Osteoblast (primary cell): ENCODE measurements at regions not wholly inside any gene's neighbourhood (a gene's known extent, or its start where the extent isn't known, plus 50 kb on each side); places are given as distances from the start of the nearest gene placed in this dataset.

Source experiments
- DNase-seq: peaks from one replicate; pipeline ENCODE4 v3.0.0; 2011; ENCODE audit warnings: low spot score, mixed read lengths; ENCODE audit not compliant: insufficient read length; ENCODE audit errors: missing footprints
- H2AFZ ChIP-seq: 2 replicates; pipeline ENCODE4 v1.6.0; 2011; ENCODE audit warnings: mild to moderate bottlenecking, low read length
- H3K27ac ChIP-seq: 2 replicates; pipeline ENCODE4 v1.5.1; 2011; ENCODE audit warnings: mild to moderate bottlenecking, low read depth, low read length, moderate library complexity
- H3K27me3 ChIP-seq: 2 replicates; pipeline ENCODE4 v1.6.0; 2012; ENCODE audit warnings: mild to moderate bottlenecking, control low read depth, inconsistent platforms, low read length, moderate library complexity; ENCODE audit not compliant: insufficient read depth
- H3K36me3 ChIP-seq: 2 replicates; pipeline ENCODE4 v1.5.1; 2011; ENCODE audit warnings: mild to moderate bottlenecking, low read length, control low read depth, moderate library complexity; ENCODE audit not compliant: insufficient read depth
- H3K4me1 ChIP-seq: 2 replicates; pipeline ENCODE4 v1.5.1; 2011; ENCODE audit warnings: mild to moderate bottlenecking, low read length, control low read depth, moderate library complexity; ENCODE audit not compliant: insufficient read depth
- H3K4me2 ChIP-seq: 2 replicates; pipeline ENCODE4 v1.6.0; 2011; ENCODE audit warnings: mild to moderate bottlenecking, low read length; ENCODE audit not compliant: insufficient read depth
- H3K4me3 ChIP-seq: fragments of 200-600 bp; sonication (generic); 3 replicates; pipeline ENCODE4 v1.5.1; 2012; ENCODE audit warnings: mild to moderate bottlenecking, low read length, inconsistent platforms; ENCODE audit not compliant: insufficient read depth
- H3K79me2 ChIP-seq: 2 replicates; pipeline ENCODE4 v1.6.0; 2012; ENCODE audit warnings: mild to moderate bottlenecking, low read length, control low read depth, inconsistent platforms; ENCODE audit not compliant: insufficient read depth
- H3K9me3 ChIP-seq: 2 replicates; pipeline ENCODE4 v1.5.1; 2011; ENCODE audit warnings: low read depth, low read length, control low read depth
- H4K20me1 ChIP-seq: 2 replicates; pipeline ENCODE4 v1.6.0; 2012; ENCODE audit warnings: mild to moderate bottlenecking, low read length, control low read depth; ENCODE audit not compliant: insufficient read depth
- TF ChIP-seq, protein P1 (sequence below): IDR thresholded peaks from 2 replicates; pipeline ENCODE4 v1.5.1; 2011; ENCODE audit warnings: mild to moderate bottlenecking, low read depth, low read length, moderate library complexity; ENCODE audit errors: extremely low read depth

DNA sequence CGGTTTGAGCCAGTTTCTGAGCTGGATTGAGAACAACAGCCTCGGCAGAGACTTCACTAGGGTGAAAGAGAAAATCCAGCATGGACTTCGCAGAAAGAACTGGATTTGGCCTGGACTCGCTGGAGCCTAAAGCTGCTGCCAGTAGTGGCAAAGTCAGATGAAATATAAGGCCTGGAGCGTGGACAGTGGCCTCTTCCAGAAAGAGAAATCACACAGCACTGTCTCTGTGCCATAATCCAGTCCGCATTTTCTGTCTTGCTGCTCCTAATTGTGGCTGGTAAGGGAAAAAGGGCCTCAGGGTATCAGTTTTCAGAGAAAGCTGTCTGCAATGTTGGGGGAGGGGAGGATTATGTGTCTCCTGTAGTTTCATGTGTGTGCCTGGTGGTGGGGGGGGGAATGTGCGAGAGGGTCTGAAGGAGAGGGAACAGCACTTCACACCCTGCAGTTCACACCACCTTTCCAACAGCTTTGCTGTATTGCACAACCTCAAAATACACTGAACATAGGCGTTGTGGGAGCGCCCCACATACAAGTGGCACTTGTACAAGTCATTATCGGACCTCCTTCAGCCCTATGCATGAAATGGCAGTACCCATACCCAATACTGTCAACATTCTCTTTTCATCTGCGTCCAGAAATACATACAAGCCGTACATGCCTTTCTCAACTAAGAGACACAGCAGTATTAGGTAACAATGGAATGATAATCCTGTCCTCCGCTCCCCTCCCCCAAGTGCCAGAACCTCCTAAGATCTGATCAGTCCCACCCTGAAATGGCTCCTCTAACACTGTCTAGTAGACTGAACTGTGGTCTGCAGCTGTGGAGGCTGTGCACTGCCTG, 107.5 kb upstream of the ATF7IP start:
- TF ChIP-seq, protein P1, sequence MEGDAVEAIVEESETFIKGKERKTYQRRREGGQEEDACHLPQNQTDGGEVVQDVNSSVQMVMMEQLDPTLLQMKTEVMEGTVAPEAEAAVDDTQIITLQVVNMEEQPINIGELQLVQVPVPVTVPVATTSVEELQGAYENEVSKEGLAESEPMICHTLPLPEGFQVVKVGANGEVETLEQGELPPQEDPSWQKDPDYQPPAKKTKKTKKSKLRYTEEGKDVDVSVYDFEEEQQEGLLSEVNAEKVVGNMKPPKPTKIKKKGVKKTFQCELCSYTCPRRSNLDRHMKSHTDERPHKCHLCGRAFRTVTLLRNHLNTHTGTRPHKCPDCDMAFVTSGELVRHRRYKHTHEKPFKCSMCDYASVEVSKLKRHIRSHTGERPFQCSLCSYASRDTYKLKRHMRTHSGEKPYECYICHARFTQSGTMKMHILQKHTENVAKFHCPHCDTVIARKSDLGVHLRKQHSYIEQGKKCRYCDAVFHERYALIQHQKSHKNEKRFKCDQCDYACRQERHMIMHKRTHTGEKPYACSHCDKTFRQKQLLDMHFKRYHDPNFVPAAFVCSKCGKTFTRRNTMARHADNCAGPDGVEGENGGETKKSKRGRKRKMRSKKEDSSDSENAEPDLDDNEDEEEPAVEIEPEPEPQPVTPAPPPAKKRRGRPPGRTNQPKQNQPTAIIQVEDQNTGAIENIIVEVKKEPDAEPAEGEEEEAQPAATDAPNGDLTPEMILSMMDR: no peak
- Histone ChIP-seq H4K20me1 (no peaks in the 10 kb centered on the region), H3K27me3 (no peaks in the 10 kb centered on the region), H3K4me1 (peaks cover 49% of the 10 kb centered on the region), H3K27ac (peak overlapping the region; percentile 84), H3K4me3 (peak overlapping the region; percentile 28), H3K79me2 (no peaks in the 10 kb centered on the region), H3K36me3 (no peaks in the 10 kb centered on the region), H3K4me2 (peak overlapping the region; percentile 62), H2AFZ (peak overlapping the region; percentile 88), H3K9me3 (no peaks in the 10 kb centered on the region)
- peak; percentile 93 for DNase-seq

- Histone ChIP-seq H3K36me3 (no peaks in the 10 kb centered on the region), H3K79me2 (no peaks in the 10 kb centered on the region), H3K4me1 (peaks cover 49% of the 10 kb centered on the region), H2AFZ (peak overlapping the region; percentile 88), H4K20me1 (no peaks in the 10 kb centered on the region), H3K27me3 (no peaks in the 10 kb centered on the region), H3K9me3 (no peaks in the 10 kb centered on the region), H3K27ac (peak overlapping the region; percentile 84), H3K4me2 (peak overlapping the region; percentile 62), H3K4me3 (peak overlapping the region; percentile 28)
- TF ChIP-seq, protein P1: no peak
- no peak for DNase-seq
These were observed 106.9 kb upstream of the ATF7IP start for GRCh38 chr12:14258575-14258940.

GRCh38 chr12:14259481-14260010, 105.9 kb upstream of the ATF7IP start:
- peaks cover 2% of the 10 kb centered on the region for H3K9me3 ChIP-seq
- TF ChIP-seq, protein P1: no peak
- H3K27ac ChIP-seq: peak overlapping the region; percentile 90
- no peak for DNase-seq
- no peaks in the 10 kb centered on the region for H4K20me1 ChIP-seq
- H3K79me2 ChIP-seq: no peaks in the 10 kb centered on the region
- no peaks in the 10 kb centered on the region for H3K36me3 ChIP-seq
- no peak overlapping the region for H3K4me3 ChIP-seq
- peaks cover 49% of the 10 kb centered on the region for H3K4me1 ChIP-seq
- H3K27me3 ChIP-seq: no peaks in the 10 kb centered on the region
- H2AFZ ChIP-seq: peak overlapping the region; percentile 80
- H3K4me2 ChIP-seq: no peak overlapping the region
